OCI-LY7 (cell line): ENCODE measurements at regions not wholly inside any gene's neighbourhood (a gene's known extent, or its start where the extent isn't known, plus 50 kb on each side); places are given as distances from the start of the nearest gene placed in this dataset.

Experiments used
- BruUV-seq: library from RNA; stranded (reverse); fragments of 400-500 nt; replicated peaks from 2 replicates; lab custom pipeline; 2021; lab: Mats Ljungman, UMichigan
- CTCF ChIA-PET: fragments of 300-600 bp; sonication (Branson Sonifier 250); formaldehyde crosslinking; loops from one replicate; lab custom pipeline; 2022; ENCODE audit warnings: antibody characterized with exemption; ENCODE audit not compliant: unreplicated experiment; lab: Charles Lee
- POLR2A ChIA-PET: fragments of 300-600 bp; sonication (Branson Sonifier 250); formaldehyde crosslinking; loops from one replicate; lab custom pipeline; 2022; ENCODE audit warnings: antibody characterized with exemption; lab: Charles Lee
- DNase-seq: peaks from one replicate; pipeline ENCODE4 v3.0.0-alpha.2; 2015; ENCODE audit warnings: low spot score
- H2AFZ ChIP-seq: fragments of 200-600 bp; sonication (generic), shearing (Covaris generic); 2 replicates; pipeline ENCODE4 v1.6.1; 2014; ENCODE audit warnings: mild to moderate bottlenecking, antibody characterized with exemption, low read length, moderate library complexity
- H3K27ac ChIP-seq: fragments of 200-600 bp; sonication (generic); 2 replicates; pipeline ENCODE4 v1.5.1; 2014; ENCODE audit warnings: mixed run types, low read depth, mild to moderate bottlenecking, moderate library complexity, low read length, inconsistent platforms; ENCODE audit not compliant: poor library complexity, severe bottlenecking
- H3K36me3 ChIP-seq: fragments of 200-600 bp; sonication (generic); 2 replicates; pipeline ENCODE4 v1.6.1; 2014; ENCODE audit warnings: mild to moderate bottlenecking, antibody characterized with exemption, low read length, moderate library complexity, mixed read lengths; ENCODE audit not compliant: insufficient read depth
- H3K4me1 ChIP-seq: fragments of 200-600 bp; sonication (generic); 2 replicates; pipeline ENCODE4 v1.5.1; 2014; ENCODE audit warnings: mild to moderate bottlenecking, low read length; ENCODE audit not compliant: insufficient read depth, poor library complexity, severe bottlenecking
- H3K4me2 ChIP-seq: fragments of 200-600 bp; sonication (generic); 2 replicates; pipeline ENCODE4 v1.6.1; 2014; ENCODE audit warnings: mild to moderate bottlenecking, low read length
- H3K4me3 ChIP-seq: fragments of 200-600 bp; sonication (generic); 2 replicates; pipeline ENCODE4 v1.5.1; 2014; ENCODE audit warnings: mild to moderate bottlenecking, low read depth, low read length; ENCODE audit not compliant: poor library complexity, severe bottlenecking
- H3K79me2 ChIP-seq: fragments of 200-600 bp; sonication (generic); 2 replicates; pipeline ENCODE4 v1.6.1; 2016; ENCODE audit warnings: low read depth, mild to moderate bottlenecking, low read length, moderate library complexity, mixed read lengths; ENCODE audit not compliant: insufficient read depth
- H3K9me2 ChIP-seq: fragments of 200-600 bp; sonication (generic); 2 replicates; pipeline ENCODE4 v1.6.1; 2016; ENCODE audit warnings: mild to moderate bottlenecking, low read length, mixed read lengths; ENCODE audit not compliant: insufficient read depth
- H3K9me3 ChIP-seq: fragments of 200-600 bp; sonication (generic); 2 replicates; pipeline ENCODE4 v1.6.1; 2014; ENCODE audit warnings: mild to moderate bottlenecking, mixed run types, low read length, mixed read lengths
- H4K20me1 ChIP-seq: fragments of 200-600 bp; sonication (generic); 2 replicates; pipeline ENCODE4 v1.6.1; 2014; ENCODE audit warnings: mild to moderate bottlenecking, antibody characterized with exemption, low read length, moderate library complexity, mixed read lengths; ENCODE audit not compliant: insufficient read depth
- CTCF ChIP-seq: fragments of 200-600 bp; sonication (generic); conservative IDR thresholded peaks from 2 replicates; pipeline ENCODE4 v1.5.1; 2014; ENCODE audit warnings: mild to moderate bottlenecking, antibody characterized with exemption, low read length, moderate library complexity, mixed read lengths
- EZH2phosphoT487 ChIP-seq: fragments of 200-600 bp; sonication (generic); IDR thresholded peaks from 2 replicates; pipeline ENCODE4 v1.6.1; 2018; ENCODE audit warnings: low read depth, borderline replicate concordance, mild to moderate bottlenecking, mixed run types, antibody characterized with exemption, low read length, moderate library complexity, mixed read lengths
- intact Hi-C: fragments of 100-400 bp; cut with micrococcal nuclease; formaldehyde crosslinking; loops from one replicate; pipeline ENCODE4 v1.10.0; 2022; ENCODE audit not compliant: unreplicated experiment

- H2AFZ ChIP-seq: no peak overlapping the region
- no peak overlapping the region for H3K4me3 ChIP-seq
- H4K20me1 ChIP-seq: no peaks in the 10 kb centered on the region
- H3K27ac ChIP-seq: no peak overlapping the region
- no peaks in the 10 kb centered on the region for H3K4me1 ChIP-seq
- no peaks in the 10 kb centered on the region for H3K9me3 ChIP-seq
- no peaks in the 10 kb centered on the region for H3K36me3 ChIP-seq
- no TSS peak for BruUV-seq
- intact Hi-C loops: no loop called here
- no peaks in the 10 kb centered on the region for H3K9me2 ChIP-seq
- no peak for DNase-seq
- H3K4me2 ChIP-seq: no peak overlapping the region
- ChIA-PET CTCF (no interaction called here), POLR2A (no interaction called here)
- TF ChIP-seq CTCF: no peak
- no peak for TF ChIP-seq EZH2phosphoT487
- H3K79me2 ChIP-seq: no peaks in the 10 kb centered on the region
Observed at GRCh38 chr3:72212396-72212795, 427.4 kb upstream of the PROK2 start.

- no peak overlapping the region for H2AFZ ChIP-seq
- intact Hi-C loops: no loop called here
- no peaks in the 10 kb centered on the region for H3K79me2 ChIP-seq
- H3K9me2 ChIP-seq: no peaks in the 10 kb centered on the region
- H3K4me1 ChIP-seq: no peaks in the 10 kb centered on the region
- no peaks in the 10 kb centered on the region for H4K20me1 ChIP-seq
- POLR2A ChIA-PET: no interaction called here
- H3K27ac ChIP-seq: no peak overlapping the region
- BruUV-seq: no TSS peak
- no peaks in the 10 kb centered on the region for H3K36me3 ChIP-seq
- no peaks in the 10 kb centered on the region for H3K9me3 ChIP-seq
- CTCF ChIA-PET: no interaction called here
- H3K4me3 ChIP-seq: no peak overlapping the region
- DNase-seq: no peak
- H3K4me2 ChIP-seq: no peak overlapping the region
- TF ChIP-seq CTCF: no peak
- no peak for TF ChIP-seq EZH2phosphoT487
Observed at GRCh38 chr3:72210261-72210660, 425.3 kb upstream of the PROK2 start.

GRCh38 chr3:72205297-72205826, 420.4 kb upstream of the PROK2 start:
- Histone ChIP-seq H3K27ac (no peak overlapping the region), H3K9me2 (no peaks in the 10 kb centered on the region), H3K4me1 (no peaks in the 10 kb centered on the region), H3K9me3 (peaks cover 4% of the 10 kb centered on the region; the same call in 1 of the 2 replicates), H4K20me1 (no peaks in the 10 kb centered on the region), H3K36me3 (no peaks in the 10 kb centered on the region), H3K79me2 (no peaks in the 10 kb centered on the region), H2AFZ (no peak overlapping the region), H3K4me2 (no peak overlapping the region), H3K4me3 (no peak overlapping the region)
- POLR2A ChIA-PET: interaction anchor here (0.7 to 1.2 kb wide), 2 partner anchors 17 to 19 kb away, joined by 3 to 4 read pairs; no protein-coding TSS in a partner anchor
- CTCF ChIA-PET: no interaction called here
- no TSS peak for BruUV-seq
- no peak for DNase-seq
- TF ChIP-seq CTCF (no peak), EZH2phosphoT487 (no peak)
- intact Hi-C loops: no loop called here
